ENCODE measurements at regions not wholly inside any gene's neighbourhood (a gene's known extent, or its start where the extent isn't known, plus 50 kb on each side); places are given as distances from the start of the nearest gene placed in this dataset.
"Not testable (repeated sequence)": the region's sequence is repeated elsewhere in the genome, so short reads cannot be mapped to it uniquely, and the experiment has no call there.

- DNase-seq (ENCODE audit: low read depth in 2 of 3, low spot score in 1 of 3): no peak
These were observed 211.1 kb upstream of the NBEA start for GRCh38 chr13:34730961-34731360.

- DNase-seq (ENCODE audit: low read depth in 2 of 3, low spot score in 1 of 3): no peak
These were observed 210.6 kb upstream of the NBEA start for GRCh38 chr13:34731486-34731885.

GRCh38 chr13:34733721-34734120, 208.3 kb upstream of the NBEA start:
- no peak for DNase-seq (ENCODE audit: low read depth in 2 of 3, low spot score in 1 of 3)

GRCh38 chr13:34734932-34735331, 207.1 kb upstream of the NBEA start:
- DNase-seq (ENCODE audit: low read depth in 2 of 3, low spot score in 1 of 3): no peak

GRCh38 chr13:34738254-34738992, 203.6 kb upstream of the NBEA start:
- no peak for DNase-seq (ENCODE audit: low read depth in 2 of 3, low spot score in 1 of 3)

GRCh38 chr13:34747056-34747455, 195.0 kb upstream of the NBEA start:
- not testable (repeated sequence) for DNase-seq (ENCODE audit: low read depth in 2 of 3, low spot score in 1 of 3)

- no peak for DNase-seq (ENCODE audit: low read depth in 2 of 3, low spot score in 1 of 3)
These were observed 194.6 kb upstream of the NBEA start for GRCh38 chr13:34747507-34747906.

GRCh38 chr13:34748073-34748472, 194.0 kb upstream of the NBEA start:
- no peak for DNase-seq (ENCODE audit: low read depth in 2 of 3, low spot score in 1 of 3)

- no peak for DNase-seq (ENCODE audit: low read depth in 2 of 3, low spot score in 1 of 3)
These were observed 193.5 kb upstream of the NBEA start for GRCh38 chr13:34748596-34748995.

- no peak for DNase-seq (ENCODE audit: low read depth in 2 of 3, low spot score in 1 of 3)
These were observed 193.0 kb upstream of the NBEA start for GRCh38 chr13:34749046-34749445.

- no peak for DNase-seq (ENCODE audit: low read depth in 2 of 3, low spot score in 1 of 3)
These were observed 191.8 kb upstream of the NBEA start for GRCh38 chr13:34750078-34750931.

- DNase-seq (ENCODE audit: low read depth in 2 of 3, low spot score in 1 of 3): no peak
These were observed 191.0 kb upstream of the NBEA start for GRCh38 chr13:34751044-34751443.

- no peak for DNase-seq (ENCODE audit: low read depth in 2 of 3, low spot score in 1 of 3)
These were observed 190.6 kb upstream of the NBEA start for GRCh38 chr13:34751492-34751891.

- no peak for DNase-seq (ENCODE audit: low read depth in 2 of 3, low spot score in 1 of 3)
These were observed 189.6 kb upstream of the NBEA start for GRCh38 chr13:34752283-34752960.

- no peak for DNase-seq (ENCODE audit: low read depth in 2 of 3, low spot score in 1 of 3)
These were observed 185.9 kb upstream of the NBEA start for GRCh38 chr13:34756136-34756535.

GRCh38 chr13:34756572-34756971, 185.5 kb upstream of the NBEA start:
- no peak for DNase-seq (ENCODE audit: low read depth in 2 of 3, low spot score in 1 of 3)

- DNase-seq (ENCODE audit: low read depth in 2 of 3, low spot score in 1 of 3): no peak
These were observed 184.6 kb upstream of the NBEA start for GRCh38 chr13:34757441-34757840.

GRCh38 chr13:34758628-34759027, 183.4 kb upstream of the NBEA start:
- DNase-seq (ENCODE audit: low read depth in 2 of 3, low spot score in 1 of 3): no peak

GRCh38 chr13:34762312-34762711, 179.8 kb upstream of the NBEA start:
- DNase-seq (ENCODE audit: low read depth in 2 of 3, low spot score in 1 of 3): no peak

GRCh38 chr13:34764246-34764645, 177.8 kb upstream of the NBEA start:
- DNase-seq (ENCODE audit: low read depth in 2 of 3, low spot score in 1 of 3): no peak

- DNase-seq (ENCODE audit: low read depth in 2 of 3, low spot score in 1 of 3): no peak
These were observed 176.5 kb upstream of the NBEA start for GRCh38 chr13:34765446-34766180.

All from stimulated activated CD4-positive, alpha-beta T cell treated with anti-CD3 and anti-CD28 coated beads, Interleukin-12 subunit alpha, Interleukin-12 subunit beta, amount 100 ng/mL, for 48 hours (primary cell).